ENCODE measurements at regions not wholly inside any gene's neighbourhood (a gene's known extent, or its start where the extent isn't known, plus 50 kb on each side); places are given as distances from the start of the nearest gene placed in this dataset.

- no peak overlapping the region for H3K27ac ChIP-seq (ENCODE audit: low read length)
- DNase-seq (ENCODE audit: low read depth, low spot score) (no peak), ATAC-seq (no peak)
- ChIA-PET CTCF (no interaction called here), POLR2A (no interaction called here)
- in situ Hi-C loops (cut with HindIII; ENCODE audit: low pct_unique_long_range_greater_than_20kb, low sequenced_read_pairs) (no loop called here), intact Hi-C loops (cut with micrococcal nuclease; ENCODE audit: unreplicated experiment) (no loop called here)
- no peaks in the 10 kb centered on the region for H3K36me3 ChIP-seq (ENCODE audit: control insufficient read depth, insufficient read depth, low read length)
- TF ChIP-seq REST (IDR thresholded peaks at IDR 0.05; ENCODE audit: insufficient read depth in 1 of 2, low read depth in 2 of 2, low read length in 1 of 2) (no peak), POLR2AphosphoS5 (IDR thresholded peaks at IDR 0.05; ENCODE audit: low read depth, low read length) (no peak), SIN3A (IDR thresholded peaks at IDR 0.05; ENCODE audit: borderline replicate concordance, insufficient read depth, low read depth, low read length) (no peak), TCF7L2 (IDR thresholded peaks at IDR 0.05; ENCODE audit: low read depth, low read length) (no peak), CTCF (IDR thresholded peaks at IDR 0.05) (no peak)
- H3K4me3 ChIP-seq (ENCODE audit: low read depth in 2 of 2, low read length in 2 of 2): no peak overlapping the region
- no peaks in the 10 kb centered on the region for H3K9me3 ChIP-seq (ENCODE audit: control insufficient read depth, insufficient read depth, low read depth, low read length)
- no peaks in the 10 kb centered on the region for H3K27me3 ChIP-seq (ENCODE audit: control insufficient read depth, insufficient read depth, low read length)
- BruUV-seq (replicated peaks): no TSS peak
- H3K4me1 ChIP-seq (ENCODE audit: control insufficient read depth, insufficient read depth, low read length): no peaks in the 10 kb centered on the region
Measured at GRCh38 chr3:54056521-54056920, 65.8 kb upstream of the CACNA2D3 start.

GRCh38 chr3:54053882-54054281 lies 68.5 kb upstream of the CACNA2D3 start:
- in situ Hi-C loops (cut with HindIII; ENCODE audit: low pct_unique_long_range_greater_than_20kb, low sequenced_read_pairs): no loop called here
- no peak for DNase-seq (ENCODE audit: low read depth, low spot score)
- Histone ChIP-seq H3K4me3 (ENCODE audit: low read depth in 2 of 2, low read length in 2 of 2) (no peak overlapping the region), H3K27me3 (ENCODE audit: control insufficient read depth, insufficient read depth, low read length) (no peaks in the 10 kb centered on the region), H3K9me3 (ENCODE audit: control insufficient read depth, insufficient read depth, low read depth, low read length) (no peaks in the 10 kb centered on the region), H3K27ac (ENCODE audit: low read length) (no peak overlapping the region), H3K4me1 (ENCODE audit: control insufficient read depth, insufficient read depth, low read length) (no peaks in the 10 kb centered on the region), H3K36me3 (ENCODE audit: control insufficient read depth, insufficient read depth, low read length) (no peaks in the 10 kb centered on the region)
- BruUV-seq (replicated peaks): no TSS peak
- intact Hi-C loops (cut with micrococcal nuclease; ENCODE audit: unreplicated experiment): no loop called here
- CTCF ChIA-PET: interaction anchor here (0.6 kb wide), 1 partner anchor 997 kb away, joined by 4 read pairs; no protein-coding TSS in a partner anchor
- TF ChIP-seq TCF7L2 (IDR thresholded peaks at IDR 0.05; ENCODE audit: low read depth, low read length) (no peak), REST (IDR thresholded peaks at IDR 0.05; ENCODE audit: insufficient read depth in 1 of 2, low read depth in 2 of 2, low read length in 1 of 2) (no peak), SIN3A (IDR thresholded peaks at IDR 0.05; ENCODE audit: borderline replicate concordance, insufficient read depth, low read depth, low read length) (no peak), CTCF (IDR thresholded peaks at IDR 0.05) (no peak), POLR2AphosphoS5 (IDR thresholded peaks at IDR 0.05; ENCODE audit: low read depth, low read length) (no peak)
- no peak for ATAC-seq
- POLR2A ChIA-PET: no interaction called here
